DMS153 (cell line): ENCODE measurements at regions not wholly inside any gene's neighbourhood (a gene's known extent, or its start where the extent isn't known, plus 50 kb on each side); places are given as distances from the start of the nearest gene placed in this dataset.
"Not testable (repeated sequence)": the region's sequence is repeated elsewhere in the genome, so short reads cannot be mapped to it uniquely, and the experiment has no call there.

Experiments used
- DNase-seq: peaks from one replicate; lab custom pipeline; 2025; lab: John Stamatoyannopoulos, UW

- DNase-seq = no peak
These were observed 74.6 kb downstream of the AASDHPPT start for GRCh38 chr11:106152013-106152412.

DNA sequence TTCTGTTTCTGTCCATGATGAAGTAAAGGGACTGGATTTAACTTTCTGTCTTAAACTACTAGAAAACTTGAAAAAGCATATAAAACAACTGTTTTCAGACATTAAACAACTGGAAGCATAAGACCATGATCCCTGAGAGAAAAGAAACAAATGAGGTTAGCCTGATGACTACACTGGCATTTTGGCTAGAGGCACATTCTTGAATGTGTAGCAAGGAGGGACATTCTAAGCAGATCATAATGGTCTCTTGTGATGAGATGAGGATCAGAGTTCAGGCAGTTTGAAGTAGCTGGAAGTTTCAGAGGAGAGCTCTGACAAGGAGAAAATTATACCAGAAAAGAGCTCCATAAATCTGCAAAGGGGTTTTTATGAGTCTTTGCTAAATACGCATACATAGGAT is 75.4 kb downstream of the AASDHPPT start:
- DNase-seq = no peak

DNA sequence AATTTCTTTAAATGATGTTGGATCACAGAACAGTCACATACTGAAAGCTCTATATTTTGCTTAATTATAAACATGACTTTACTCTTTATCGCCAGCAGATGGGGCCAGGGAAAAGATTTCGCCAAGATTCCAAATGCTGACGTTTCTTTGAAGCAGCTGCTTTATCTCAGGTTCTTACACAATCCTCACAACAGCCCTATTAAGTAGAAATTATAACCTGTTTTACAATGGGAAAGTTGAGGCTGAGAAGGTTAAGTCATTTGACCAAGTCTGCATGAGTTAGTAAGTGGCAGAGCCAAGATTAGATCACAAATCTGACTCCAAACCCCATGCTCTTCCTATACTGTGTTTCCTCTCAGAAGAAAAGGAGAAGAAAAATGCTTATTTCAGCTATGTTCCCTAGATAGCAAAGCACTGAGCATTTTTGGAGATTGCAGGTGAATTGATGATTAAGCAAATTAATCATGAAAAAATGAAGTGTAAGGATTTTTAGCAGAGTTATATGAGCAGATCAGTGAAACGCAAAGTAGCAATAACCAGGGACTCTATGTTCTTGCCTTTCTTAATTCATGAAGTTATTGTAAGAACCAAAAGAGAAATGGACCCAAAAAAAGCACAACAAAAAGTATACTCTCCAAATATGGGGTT is 79.0 kb downstream of the AASDHPPT start:
- no peak for DNase-seq

- no peak for DNase-seq
These were observed 80.9 kb downstream of the AASDHPPT start for GRCh38 chr11:106158406-106158805.

DNA sequence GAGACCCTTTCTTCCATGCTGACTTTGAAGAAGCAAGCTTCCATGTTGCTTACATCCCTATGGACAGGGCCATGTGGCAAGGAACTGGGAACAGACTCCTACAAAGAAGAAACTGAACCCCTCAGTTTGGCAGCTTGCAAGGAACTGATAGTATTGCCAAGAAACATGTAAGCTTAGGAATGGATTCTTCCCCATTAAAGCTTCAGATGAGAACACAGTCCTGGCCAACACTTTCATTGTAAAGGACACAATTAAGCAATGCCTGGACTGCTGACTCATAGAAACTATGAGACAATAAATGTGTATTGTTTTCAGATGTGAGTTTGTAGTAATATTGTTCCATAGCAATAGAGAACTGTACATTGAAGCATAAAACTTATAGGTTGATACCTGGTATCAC is 82.4 kb downstream of the AASDHPPT start:
- no peak for DNase-seq

DNA sequence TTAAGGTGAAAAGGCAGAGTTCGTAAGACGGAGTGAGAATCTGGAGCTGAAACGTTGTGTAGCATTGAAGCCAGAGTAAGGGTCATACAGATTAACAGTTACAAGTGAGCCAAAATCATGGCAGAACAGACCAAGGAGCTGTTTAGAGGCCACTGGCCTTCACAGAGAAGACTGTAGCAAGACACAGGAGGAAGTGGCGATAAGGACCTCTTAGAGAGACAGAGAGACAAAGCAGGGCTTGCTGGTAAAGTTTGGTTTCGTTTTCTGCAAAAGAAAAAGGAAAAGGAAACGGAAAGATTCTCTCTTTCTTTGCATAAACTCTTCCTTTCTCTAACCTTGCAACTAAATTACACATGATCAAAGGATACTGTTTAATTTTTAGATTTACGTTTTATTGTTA is 83.0 kb downstream of the AASDHPPT start:
- DNase-seq = no peak

GRCh38 chr11:106161775-106162634 is 84.5 kb downstream of the AASDHPPT start:
- DNase-seq = no peak

GRCh38 chr11:106167085-106167484 is 89.6 kb downstream of the AASDHPPT start:
- no peak for DNase-seq

GRCh38 chr11:106172386-106172991 is 95.0 kb downstream of the AASDHPPT start:
- DNase-seq = no peak

- DNase-seq = no peak
These were observed 95.8 kb downstream of the AASDHPPT start for GRCh38 chr11:106173291-106173690.

- not testable (repeated sequence) for DNase-seq
These were observed 96.5 kb downstream of the AASDHPPT start for GRCh38 chr11:106174003-106174402.

- DNase-seq = no peak
These were observed 99.4 kb downstream of the AASDHPPT start for GRCh38 chr11:106176817-106177216.

DNA sequence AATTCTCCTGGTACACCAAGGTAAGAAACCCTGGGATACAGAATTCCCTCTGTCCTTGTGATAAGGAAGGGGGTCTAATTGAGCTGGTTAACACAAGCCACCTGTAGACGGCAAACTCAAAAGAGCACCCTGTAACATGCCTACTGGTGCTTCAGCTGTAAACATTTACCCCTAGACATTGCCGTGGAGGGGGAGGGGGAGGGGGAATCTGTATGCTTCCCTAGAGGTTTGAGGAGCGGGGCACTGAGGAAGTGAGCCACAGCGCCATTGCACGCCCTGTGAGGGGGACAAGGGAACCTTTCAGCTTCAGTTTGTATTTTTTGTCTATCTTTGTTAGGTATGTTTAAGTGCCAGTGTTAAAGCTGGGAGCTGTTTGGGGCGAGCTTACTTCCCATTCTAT is 99.8 kb downstream of the AASDHPPT start:
- DNase-seq = no peak

GRCh38 chr11:106178361-106178760 is 100.9 kb downstream of the AASDHPPT start:
- DNase-seq = no peak

GRCh38 chr11:106179048-106179447 is 101.6 kb downstream of the AASDHPPT start:
- no peak for DNase-seq

DNA sequence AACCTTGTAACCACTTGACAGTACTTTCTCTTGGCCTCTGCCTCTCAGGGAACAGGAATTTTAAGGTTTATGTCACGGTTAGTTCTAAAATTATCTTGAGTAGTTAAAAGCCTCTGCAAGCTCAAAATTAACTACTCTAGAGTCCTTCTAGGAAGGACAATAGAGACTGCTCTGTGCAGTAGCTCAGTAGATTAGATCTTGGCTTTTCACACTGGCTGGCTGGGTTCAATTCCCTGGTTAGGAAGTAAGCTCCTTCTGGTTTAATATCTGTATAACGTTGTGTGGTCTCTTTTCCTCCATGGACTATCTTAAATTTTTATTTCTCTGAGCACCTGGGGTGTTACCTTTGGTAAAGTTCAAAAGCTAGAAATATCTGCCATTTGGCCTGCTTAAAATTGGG is 109.2 kb downstream of the AASDHPPT start:
- DNase-seq = no peak

DNA sequence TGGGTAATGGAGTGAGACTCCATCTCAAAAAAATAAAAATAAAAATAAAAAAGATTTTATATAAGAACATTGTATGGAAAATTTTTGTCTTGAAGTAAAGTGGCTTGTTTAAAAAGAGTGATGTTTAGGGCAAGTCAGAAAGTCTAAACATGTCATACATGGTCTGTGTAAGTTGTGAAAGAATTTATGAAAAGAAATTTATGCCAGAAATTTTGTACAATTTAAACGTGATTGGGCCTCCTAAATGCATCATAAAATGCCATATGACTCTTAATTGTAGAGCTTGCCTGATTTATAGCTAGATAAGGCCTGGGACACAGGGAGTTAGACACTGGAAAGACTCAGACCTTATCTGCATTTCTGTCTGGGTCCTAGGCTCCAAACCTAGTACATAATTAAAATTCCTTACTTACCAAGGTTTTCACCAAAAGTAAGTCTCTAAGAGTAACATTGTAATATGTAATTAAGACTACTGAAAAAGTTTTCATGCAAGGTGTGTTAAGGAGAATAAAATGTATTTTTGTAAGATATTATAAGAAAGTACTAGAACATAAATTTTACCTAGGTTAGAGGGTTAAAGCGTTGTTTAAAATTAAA is 110.5 kb downstream of the AASDHPPT start:
- no peak for DNase-seq

DNA sequence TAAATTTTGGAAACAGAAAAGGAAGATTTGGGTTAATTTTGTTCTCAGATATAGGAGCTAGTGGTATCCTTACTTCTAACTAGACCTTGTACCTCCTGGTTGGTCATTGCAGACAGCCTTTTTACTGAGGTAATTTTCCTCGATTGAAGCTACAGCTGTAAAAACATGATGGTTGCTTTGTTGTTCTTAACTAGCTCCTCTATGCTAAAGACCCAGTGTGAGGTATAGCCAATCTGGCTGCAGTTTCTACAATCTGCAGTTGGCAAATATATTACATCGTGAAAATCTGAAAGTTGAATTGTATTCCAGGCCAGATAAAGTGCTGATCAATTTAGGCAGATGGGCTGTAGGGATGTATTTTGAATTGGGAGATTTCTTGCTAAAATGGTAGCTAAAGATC is 116.5 kb downstream of the AASDHPPT start:
- DNase-seq = no peak

GRCh38 chr11:106197438-106197837 is 120.0 kb downstream of the AASDHPPT start:
- DNase-seq = no peak

GRCh38 chr11:106202935-106203620 is 125.6 kb downstream of the AASDHPPT start:
- no peak for DNase-seq

DNA sequence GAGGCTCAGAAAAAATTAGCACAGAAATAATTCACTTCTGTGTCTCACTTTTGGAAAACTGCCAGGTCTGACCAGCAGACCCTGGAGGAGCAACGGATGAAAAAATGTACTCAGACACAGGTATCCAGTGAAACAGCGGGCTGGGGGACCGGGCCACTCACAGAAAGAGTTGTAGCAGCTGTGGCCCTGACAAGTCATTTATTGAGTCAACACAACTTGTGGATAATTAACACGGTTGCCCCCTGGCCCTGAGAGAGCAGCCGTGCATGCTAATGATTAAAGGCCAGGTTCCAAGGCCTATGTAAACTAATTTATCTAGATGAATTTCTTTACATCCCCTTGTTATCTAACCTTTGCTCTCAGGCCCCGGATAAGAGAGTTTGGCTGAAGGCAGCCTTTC is 131.3 kb downstream of the AASDHPPT start:
- DNase-seq = no peak

- DNase-seq = no peak
These were observed 134.6 kb downstream of the AASDHPPT start for GRCh38 chr11:106212081-106212480.
